HepG2 (cell line): ENCODE measurements at regions not wholly inside any gene's neighbourhood (a gene's known extent, or its start where the extent isn't known, plus 50 kb on each side); places are given as distances from the start of the nearest gene placed in this dataset.

Experiments used
- ATAC-seq: fragments of 200-7000 bp; cut with Tn5 transposase; 3 replicates; pipeline ENCODE4 v1.9.1; 2020; ENCODE audit warnings: mild to moderate bottlenecking, moderate library complexity
- BruUV-seq: library from RNA; stranded (reverse); fragments of 400-500 nt; replicated peaks from 2 replicates; lab custom pipeline; 2021; lab: Mats Ljungman, UMichigan
- CTCF ChIA-PET: fragments of 300-600 bp; formaldehyde crosslinking; extraction: SDS; loops from one replicate; lab custom pipeline; 2021; ENCODE audit warnings: low total read pairs, inconsistent platforms, low intra/inter-chr PET ratio; lab: Yijun Ruan, JAX
- POLR2A ChIA-PET: fragments of 350-600 bp; sonication (Branson Sonifier 250); formaldehyde crosslinking; loops from one replicate; lab custom pipeline; 2020; ENCODE audit warnings: antibody characterized with exemption, inconsistent platforms; lab: Yijun Ruan, JAX
- DNase-seq: peaks from one replicate; pipeline ENCODE4 v3.0.0-alpha.2; 2015; ENCODE audit warnings: low spot score
- FAIRE-seq: peaks from 3 replicates; lab custom pipeline; 2011; peaks lifted over from hg19 to GRCh38; lab: Jason Lieb, UNC
- H2AFZ ChIP-seq: one replicate; pipeline ENCODE4 v1.6.1; 2011; ENCODE audit warnings: low read length, inconsistent platforms
- H3K27ac ChIP-seq: fragments of 300-600 bp; 3 replicates; pipeline ENCODE4 v1.8.0; 2011; ENCODE audit warnings: mixed run types, mild to moderate bottlenecking, mixed read lengths, low read length, inconsistent platforms; ENCODE audit not compliant: insufficient read depth; ENCODE audit errors: extremely low read length
- H3K27me3 ChIP-seq, 2 experiments: fragments of 200-600 bp in 1 of 2; 2 replicates in 1 of 2; 3 replicates in 1 of 2; pipeline versions ENCODE4 v1.6.0 to v1.8.0; 2011; ENCODE audit warnings: low read length in 2 of 2, mild to moderate bottlenecking in 2 of 2, moderate library complexity in 2 of 2, inconsistent platforms in 1 of 2; ENCODE audit not compliant: insufficient read depth in 2 of 2, control insufficient read depth in 1 of 2
- H3K36me3 ChIP-seq, 2 experiments: fragments of 200-600 bp in 1 of 2; replicated peaks in 1 of 2; 2 replicates in 1 of 2; 3 replicates in 1 of 2; pipeline versions ENCODE4 v1.5.1 to v1.8.0; 2011; ENCODE audit warnings: low read length in 2 of 2, inconsistent platforms in 1 of 2; ENCODE audit not compliant: insufficient read depth in 2 of 2, control insufficient read depth in 1 of 2
- H3K4me1 ChIP-seq: 2 replicates; pipeline ENCODE4 v1.5.1; 2012; ENCODE audit warnings: low read length, inconsistent platforms; ENCODE audit not compliant: insufficient read depth
- H3K4me2 ChIP-seq: 2 replicates; pipeline ENCODE4 v1.6.0; 2011; ENCODE audit warnings: low read depth, low read length, inconsistent platforms
- H3K4me3 ChIP-seq, 3 experiments: fragments of 200-600 bp in 1 of 3; sonication (generic), shearing (Covaris generic) in 1 of 3; replicated peaks in 1 of 3; 2 replicates each; pipeline ENCODE4 v1.5.1; 2011 to 2016; ENCODE audit warnings: low read length in 3 of 3, inconsistent platforms in 2 of 3, low read depth in 2 of 3, mild to moderate bottlenecking in 2 of 3, control low read depth in 1 of 3, mixed read lengths in 1 of 3; ENCODE audit not compliant: insufficient read depth in 1 of 3
- H3K79me2 ChIP-seq: one replicate; pipeline ENCODE4 v1.6.1; 2011; ENCODE audit warnings: low read length, inconsistent platforms; ENCODE audit not compliant: insufficient read depth
- H3K9ac ChIP-seq: 2 replicates; pipeline ENCODE4 v1.6.0; 2011; ENCODE audit warnings: mild to moderate bottlenecking, low read depth, low read length, inconsistent platforms; ENCODE audit not compliant: insufficient read depth
- H3K9me3 ChIP-seq: 2 replicates; pipeline ENCODE4 v1.5.1; 2012; ENCODE audit warnings: mild to moderate bottlenecking, low read length
- H4K20me1 ChIP-seq: 2 replicates; pipeline ENCODE4 v1.6.0; 2011; ENCODE audit warnings: inconsistent platforms, mild to moderate bottlenecking, low read length, moderate library complexity; ENCODE audit not compliant: insufficient read depth
- FOXO4 ChIP-seq: sonication (generic); formaldehyde crosslinking; conservative IDR thresholded peaks from 2 replicates; pipeline ENCODE4 v1.8.1; 2023; ENCODE audit warnings: missing genetic modification reagents
- HIVEP1 ChIP-seq: sonication (generic); formaldehyde crosslinking; IDR thresholded peaks from 2 replicates; pipeline ENCODE4 v1.4.0; 2020; ENCODE audit warnings: mild to moderate bottlenecking, missing genetic modification reagents
- JUNB ChIP-seq: sonication (generic); formaldehyde crosslinking; IDR thresholded peaks from 2 replicates; pipeline ENCODE4 v1.8.0; 2022; ENCODE audit warnings: missing genetic modification reagents, mild to moderate bottlenecking, borderline replicate concordance
- MEIS1 ChIP-seq: sonication (generic); formaldehyde crosslinking; IDR thresholded peaks from 2 replicates; pipeline ENCODE4 v1.9.0; 2021; ENCODE audit warnings: mild to moderate bottlenecking, missing genetic modification reagents, moderate library complexity, borderline replicate concordance
- NBN ChIP-seq: fragments of 450-650 bp; conservative IDR thresholded peaks from 2 replicates; pipeline ENCODE4 v1.6.1; 2017
- NCOR1 ChIP-seq: fragments of 200-600 bp; sonication (generic); IDR thresholded peaks from 2 replicates; pipeline ENCODE4 v1.7.0; 2017; ENCODE audit warnings: antibody characterized with exemption, low read length, borderline replicate concordance
- SMARCE1 ChIP-seq: fragments of 450-650 bp; IDR thresholded peaks from 2 replicates; pipeline ENCODE4 v1.6.1; 2017; ENCODE audit warnings: borderline replicate concordance
- SOX5 ChIP-seq: IDR thresholded peaks from 2 replicates; pipeline ENCODE4 v1.6.1; 2016; ENCODE audit warnings: borderline replicate concordance
- TAF15 ChIP-seq: fragments of 200-400 bp; formaldehyde crosslinking; IDR thresholded peaks from one replicate; pipeline ENCODE4 v1.6.1; 2018; ENCODE audit warnings: mild to moderate bottlenecking, low read depth, low read length; ENCODE audit not compliant: poor library complexity, severe bottlenecking
- TSC22D2 ChIP-seq: sonication (generic); formaldehyde crosslinking; IDR thresholded peaks from 2 replicates; pipeline ENCODE4 v1.5.1; 2020; ENCODE audit warnings: missing genetic modification reagents, mild to moderate bottlenecking, borderline replicate concordance
- ZNF136 ChIP-seq: sonication (generic); formaldehyde crosslinking; IDR thresholded peaks from 2 replicates; pipeline ENCODE4 v1.8.1; 2022; ENCODE audit warnings: low read depth, mild to moderate bottlenecking, moderate library complexity, missing genetic modification reagents
- ZNF557 ChIP-seq: sonication (generic); formaldehyde crosslinking; IDR thresholded peaks from 2 replicates; pipeline ENCODE4 v1.4.0; 2020; ENCODE audit warnings: missing genetic modification reagents
- ZNF570 ChIP-seq: sonication (generic); formaldehyde crosslinking; IDR thresholded peaks from 2 replicates; pipeline ENCODE4 v1.4.0; 2020; ENCODE audit warnings: mild to moderate bottlenecking, missing genetic modification reagents, borderline replicate concordance
- ZNF75D ChIP-seq: sonication (generic); formaldehyde crosslinking; IDR thresholded peaks from 2 replicates; pipeline ENCODE4 v1.8.1; 2023; ENCODE audit warnings: missing genetic modification reagents, mild to moderate bottlenecking, borderline replicate concordance
- ZSCAN21 ChIP-seq: sonication (generic); formaldehyde crosslinking; IDR thresholded peaks from 2 replicates; pipeline ENCODE4 v1.8.0; 2022; ENCODE audit warnings: mild to moderate bottlenecking, missing genetic modification reagents, moderate library complexity, borderline replicate concordance
- ZXDC ChIP-seq: sonication (generic); formaldehyde crosslinking; IDR thresholded peaks from 2 replicates; pipeline ENCODE4 v1.5.0; 2020; ENCODE audit warnings: mild to moderate bottlenecking, missing genetic modification reagents
- WGBS: methylation state at CpG from one replicate; pipeline ENCODE4 v1.1.6; 2017; ENCODE audit warnings: low lambda C conversion rate; 5-methylcytosine and 5-hydroxymethylcytosine counted together
- in situ Hi-C: cut with HindIII; loops from 2 replicates; pipeline ENCODE4 v1.10.0; 2017; ENCODE audit warnings: low pct_unique_long_range_greater_than_20kb; ENCODE audit not compliant: extremely low pct_ligation_motif_present
- intact Hi-C: fragments of 100-400 bp; cut with micrococcal nuclease; formaldehyde crosslinking; loops from one replicate; pipeline ENCODE4 v1.10.0; 2022; ENCODE audit not compliant: unreplicated experiment

- no peaks in the 10 kb centered on the region for H3K4me1 ChIP-seq
- H3K4me2 ChIP-seq: no peak overlapping the region
- H4K20me1 ChIP-seq: no peaks in the 10 kb centered on the region
- H2AFZ ChIP-seq: no peak overlapping the region
- H3K27me3 ChIP-seq: no peaks in the 10 kb centered on the region
- no peak overlapping the region for H3K9ac ChIP-seq
- no peak overlapping the region for H3K4me3 ChIP-seq
- ChIA-PET CTCF (no interaction called here), POLR2A (no interaction called here)
- 3% methylated on average over 1 of the region's 1 CpG for WGBS
- H3K9me3 ChIP-seq: peaks cover 17% of the 10 kb centered on the region
- FAIRE-seq (no peak), DNase-seq (no peak), ATAC-seq (no peak)
- H3K36me3 ChIP-seq: no peaks in the 10 kb centered on the region
- in situ Hi-C loops (no loop called here), intact Hi-C loops (no loop called here)
- BruUV-seq: no TSS peak
- H3K27ac ChIP-seq: no peak overlapping the region
- no peaks in the 10 kb centered on the region for H3K79me2 ChIP-seq
- no peak for TF ChIP-seq NCOR1
- no peak for TF ChIP-seq ZNF557 (CRISPR knock-in tag)
- TF ChIP-seq SOX5: no peak
- no peak for TF ChIP-seq ZSCAN21 (CRISPR knock-in tag)
- TF ChIP-seq NBN: no peak
- TF ChIP-seq MEIS1 (CRISPR knock-in tag): no peak
- TF ChIP-seq ZNF136 (CRISPR knock-in tag): peak; percentile 73; the same call in 1 of the 2 replicates
- TF ChIP-seq TSC22D2: no peak
Measured at GRCh38 chr14:31911160-31911559, 165.9 kb upstream of the ARHGAP5 start.

- DNase-seq: no peak
- intact Hi-C loops: no loop called here
- Histone ChIP-seq H2AFZ (no peak overlapping the region), H4K20me1 (no peaks in the 10 kb centered on the region), H3K4me3 (no peak overlapping the region), H3K4me1 (no peaks in the 10 kb centered on the region), H3K4me2 (no peak overlapping the region), H3K27ac (no peak overlapping the region), H3K36me3 (no peaks in the 10 kb centered on the region), H3K27me3 (no peaks in the 10 kb centered on the region), H3K9me3 (peaks cover 17% of the 10 kb centered on the region), H3K9ac (no peak overlapping the region), H3K79me2 (no peaks in the 10 kb centered on the region)
- in situ Hi-C loops: no loop called here
- BruUV-seq: no TSS peak
- 9% methylated on average over 4 of the region's 4 CpGs for WGBS
- ChIA-PET POLR2A (no interaction called here), CTCF (no interaction called here)
- ATAC-seq: peak; percentile 36
- FAIRE-seq: no peak
- TF ChIP-seq JUNB (CRISPR knock-in tag): no peak
- TF ChIP-seq ZNF570 (CRISPR knock-in tag): no peak
- 0 out of 2 replicates have a peak, but pooled peaks have one; percentile 61 for TF ChIP-seq FOXO4 (CRISPR knock-in tag)
- TF ChIP-seq HIVEP1 (CRISPR knock-in tag): no peak
- peak; percentile 65; the same call in 1 of the 2 replicates for TF ChIP-seq ZXDC
- TF ChIP-seq SMARCE1: no peak
- TF ChIP-seq ZNF75D (CRISPR knock-in tag): no peak
- TF ChIP-seq TAF15: no peak
Measured at GRCh38 chr14:31913370-31913769, 163.7 kb upstream of the ARHGAP5 start.
